Upper lobe of left lung (tissue), 6 donors: ENCODE measurements at regions not wholly inside any gene's neighbourhood (a gene's known extent, or its start where the extent isn't known, plus 50 kb on each side); places are given as distances from the start of the nearest gene placed in this dataset.
A peak's percentile ranks its signal among the peaks of the same experiment; 100 is the strongest.

Experiments
- ATAC-seq, 2 donors: fragments of 200-7000 bp; cut with Tn5 transposase; one replicate each; pipeline ENCODE4 v1.9.1; 2022; ENCODE audit warnings: mild to moderate bottlenecking in 2 of 2, moderate library complexity in 2 of 2; ENCODE audit not compliant: low FRiP score in 2 of 2
- DNase-seq, 2 donors: peaks; one replicate each; pipeline ENCODE4 v3.0.0-alpha.2; 2019 to 2020
- H3K27ac ChIP-seq, 4 donors: fragments of 200-600 bp; sonication (generic); one replicate each; pipeline ENCODE4 v1.5.1; 2016 to 2019
- H3K27me3 ChIP-seq, 4 donors: fragments of 200-600 bp; sonication (generic); one replicate each; pipeline ENCODE4 v1.5.1; 2017 to 2019
- H3K36me3 ChIP-seq, 4 donors: fragments of 200-600 bp; sonication (generic); one replicate each; pipeline ENCODE4 v1.5.1; 2016 to 2019
- H3K4me1 ChIP-seq, 4 donors: fragments of 200-600 bp; sonication (generic); one replicate each; pipeline ENCODE4 v1.5.1; 2018 to 2019
- H3K4me3 ChIP-seq, 4 donors: fragments of 200-600 bp; sonication (generic); one replicate each; pipeline ENCODE4 v1.5.1; 2017 to 2019; ENCODE audit warnings: mild to moderate bottlenecking in 2 of 4, moderate library complexity in 1 of 4
- H3K9me3 ChIP-seq, 4 donors: fragments of 200-600 bp; sonication (generic); one replicate each; pipeline ENCODE4 v1.5.1; 2018 to 2019
- CTCF ChIP-seq, 6 experiments: fragments of 450-650 bp in 4 of 6; fragments of 200-600 bp in 2 of 6; sonication (generic) in 2 of 6; IDR thresholded peaks; one replicate each; pipeline ENCODE4 v1.5.1; 2016 to 2019; ENCODE audit warnings: antibody characterized with exemption in 6 of 6
- EP300 ChIP-seq, 4 donors: sonication (generic); formaldehyde crosslinking; IDR thresholded peaks; one replicate each; pipeline ENCODE4 v1.5.1; 2017; ENCODE audit warnings: antibody characterized with exemption in 4 of 4, control low read depth in 2 of 4
- POLR2A ChIP-seq, 4 donors: fragments of 450-650 bp; IDR thresholded peaks; one replicate each; pipeline ENCODE4 v1.5.1; 2016 to 2017; ENCODE audit warnings: antibody characterized with exemption in 4 of 4, mild to moderate bottlenecking in 2 of 4
- POLR2AphosphoS5 ChIP-seq, 2 donors: sonication (generic); formaldehyde crosslinking; IDR thresholded peaks; one replicate each; pipeline ENCODE4 v1.5.1; 2017; ENCODE audit warnings: antibody characterized with exemption in 2 of 2
- WGBS, 2 donors: methylation state at CpG; one replicate each; pipeline ENCODE4 v1.1.5; 2017 to 2018; 5-methylcytosine and 5-hydroxymethylcytosine counted together
- donor health status: DM: no; HTN: no; CAD: no; lungs with moderate emphysema.
- donor health status: DM: no; HTN: yes; CAD: no; lungs with severe emphysema.

DNA sequence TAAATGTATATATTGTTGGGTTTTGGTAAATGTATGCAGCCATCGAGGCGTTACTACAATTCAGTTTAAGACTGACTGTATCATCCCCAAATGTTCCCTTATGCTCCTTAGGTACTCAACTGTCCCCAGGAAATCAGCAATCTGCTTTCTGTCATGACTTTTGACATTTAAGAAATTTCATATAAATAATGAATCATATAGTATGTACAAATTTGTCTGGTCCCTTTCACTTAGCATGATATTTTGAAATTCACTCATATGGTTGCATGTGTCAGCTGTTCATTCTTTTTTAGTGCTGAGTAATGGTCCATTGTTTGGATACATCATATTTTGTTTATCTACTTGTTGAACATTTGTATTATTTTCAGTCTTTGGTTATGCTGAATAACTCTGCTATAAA is 218.8 kb downstream of the C4orf33 start:
- H3K36me3 ChIP-seq = no peaks in the 10 kb centered on the region
- DNase-seq (no peak), ATAC-seq (no peak)
- H3K4me1 ChIP-seq = no peaks in the 10 kb centered on the region
- WGBS, 2 donors = 95 to 96% methylated on average over 2 of the region's 2 CpGs
- TF ChIP-seq POLR2A (IDR thresholded peaks at IDR 0.05) (no peak), POLR2AphosphoS5 (IDR thresholded peaks at IDR 0.05) (no peak), CTCF (IDR thresholded peaks at IDR 0.05) (no peak), EP300 (IDR thresholded peaks at IDR 0.05) (no peak)
- no peaks in the 10 kb centered on the region for H3K9me3 ChIP-seq
- no peak overlapping the region for H3K4me3 ChIP-seq
- no peaks in the 10 kb centered on the region for H3K27me3 ChIP-seq
- no peak overlapping the region for H3K27ac ChIP-seq

DNA sequence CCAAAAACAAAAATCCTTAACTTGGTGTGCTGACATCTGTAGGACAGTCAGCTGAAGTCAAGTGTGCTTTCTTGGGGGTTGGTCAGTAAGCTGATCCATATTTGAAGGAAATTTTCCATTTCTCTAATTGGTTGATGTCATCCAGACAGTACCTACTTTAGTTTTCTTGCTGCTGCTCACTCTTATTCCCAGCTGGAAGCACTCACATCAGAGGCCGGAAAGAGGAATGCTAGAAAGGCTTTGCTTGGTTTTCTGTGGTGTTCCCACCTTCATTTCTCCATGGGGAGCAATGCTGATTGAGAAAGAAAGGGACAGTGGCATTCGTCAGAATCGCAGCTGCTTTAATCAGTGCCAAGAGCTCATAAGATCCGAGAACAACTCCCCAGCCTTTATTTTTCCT is 227.0 kb downstream of the C4orf33 start:
- H3K4me3 ChIP-seq = no peak overlapping the region
- DNase-seq (no peak), ATAC-seq (no peak)
- no peak overlapping the region for H3K27ac ChIP-seq
- WGBS, 2 donors = 56 to 60% methylated on average over 4 of the region's 4 CpGs
- H3K27me3 ChIP-seq = no peaks in the 10 kb centered on the region
- TF ChIP-seq POLR2A (IDR thresholded peaks at IDR 0.05) (no peak), CTCF (IDR thresholded peaks at IDR 0.05) (no peak), EP300 (IDR thresholded peaks at IDR 0.05) (no peak), POLR2AphosphoS5 (IDR thresholded peaks at IDR 0.05) (no peak)
- H3K9me3 ChIP-seq = no peaks in the 10 kb centered on the region
- H3K4me1 ChIP-seq = no peaks in the 10 kb centered on the region
- H3K36me3 ChIP-seq = no peaks in the 10 kb centered on the region

DNA sequence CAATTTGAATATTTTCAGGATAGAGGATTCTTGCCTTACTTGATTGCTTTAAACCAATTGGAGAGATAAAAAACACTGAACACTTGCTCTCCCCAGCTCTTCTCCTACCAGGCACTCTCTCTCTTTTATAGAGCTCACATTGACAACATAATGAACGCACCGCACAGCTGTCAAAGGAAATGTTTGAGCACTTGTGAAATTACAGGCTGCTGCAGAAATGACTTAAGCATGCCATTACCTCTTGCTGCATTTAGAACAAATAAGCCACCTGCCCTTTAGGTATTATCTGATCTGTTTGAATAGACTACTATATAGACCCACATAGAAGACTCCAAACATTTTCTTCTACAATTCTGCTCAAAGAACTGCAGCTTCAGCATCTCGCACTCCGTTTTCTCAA is 227.7 kb downstream of the C4orf33 start:
- Histone ChIP-seq H3K36me3 (no peaks in the 10 kb centered on the region), H3K9me3 (no peaks in the 10 kb centered on the region), H3K27ac (no peak overlapping the region), H3K27me3 (no peaks in the 10 kb centered on the region), H3K4me3 (no peak overlapping the region), H3K4me1 (no peaks in the 10 kb centered on the region)
- DNase-seq (no peak), ATAC-seq (no peak)
- 61 to 62% methylated on average over 4 of the region's 4 CpGs for WGBS, 2 donors
- no peak for TF ChIP-seq POLR2AphosphoS5 (IDR thresholded peaks at IDR 0.05)
- TF ChIP-seq EP300 (IDR thresholded peaks at IDR 0.05) = no peak
- no peak for TF ChIP-seq POLR2A (IDR thresholded peaks at IDR 0.05)
- TF ChIP-seq CTCF (IDR thresholded peaks at IDR 0.05) = no peak

- no peak overlapping the region for H3K4me3 ChIP-seq
- no peaks in the 10 kb centered on the region for H3K9me3 ChIP-seq
- ATAC-seq (peak in 1 of 2 donors; percentile 12), DNase-seq (no peak)
- H3K27me3 ChIP-seq = no peaks in the 10 kb centered on the region
- 48 to 53% methylated on average over 7 of the region's 7 CpGs for WGBS, 2 donors
- peak overlapping the region; percentile 48 to 71 (median 65) for H3K27ac ChIP-seq
- TF ChIP-seq POLR2A (IDR thresholded peaks at IDR 0.05) = no peak
- no peak for TF ChIP-seq CTCF (IDR thresholded peaks at IDR 0.05)
- TF ChIP-seq EP300 (IDR thresholded peaks at IDR 0.05) = no peak
- TF ChIP-seq POLR2AphosphoS5 (IDR thresholded peaks at IDR 0.05) = no peak
- no peaks in the 10 kb centered on the region for H3K36me3 ChIP-seq
- no peaks in the 10 kb centered on the region for H3K4me1 ChIP-seq
These were observed 230.9 kb downstream of the C4orf33 start for GRCh38 chr4:129326571-129327460.

DNA sequence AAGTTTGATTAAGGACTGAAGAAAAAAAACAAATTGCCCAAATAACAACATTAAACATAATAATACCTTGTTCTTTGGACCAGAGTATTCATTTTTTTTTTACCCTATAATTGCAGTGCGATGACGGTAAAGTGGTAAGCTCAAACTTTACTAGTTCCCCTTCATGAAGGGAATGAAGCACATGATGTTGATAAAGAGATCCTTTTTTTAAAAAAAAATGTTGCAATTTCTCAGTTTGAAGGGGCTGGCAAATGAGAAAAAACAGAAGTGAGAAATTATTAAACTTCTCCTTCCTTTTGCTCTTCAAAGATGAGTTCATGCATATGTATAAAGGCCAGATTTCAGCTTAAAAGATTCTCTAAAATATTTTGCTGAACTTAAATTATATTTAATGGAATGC is 231.7 kb downstream of the C4orf33 start:
- Histone ChIP-seq H3K4me3 (no peak overlapping the region), H3K9me3 (no peaks in the 10 kb centered on the region), H3K4me1 (no peaks in the 10 kb centered on the region), H3K27me3 (no peaks in the 10 kb centered on the region), H3K36me3 (no peaks in the 10 kb centered on the region), H3K27ac (peak overlapping the region; percentile 48 to 71 (median 65))
- ATAC-seq = peak in 1 of 2 donors; percentile 58
- DNase-seq = no peak
- TF ChIP-seq EP300 (IDR thresholded peaks at IDR 0.05) = no peak
- no peak for TF ChIP-seq POLR2AphosphoS5 (IDR thresholded peaks at IDR 0.05)
- no peak for TF ChIP-seq CTCF (IDR thresholded peaks at IDR 0.05)
- no peak for TF ChIP-seq POLR2A (IDR thresholded peaks at IDR 0.05)
- 76 to 78% methylated on average over 2 of the region's 2 CpGs for WGBS, 2 donors
